NT2/D1 (cell line): ENCODE measurements at regions not wholly inside any gene's neighbourhood (a gene's known extent, or its start where the extent isn't known, plus 50 kb on each side); places are given as distances from the start of the nearest gene placed in this dataset.

Experiments
- SUZ12 ChIP-seq: IDR thresholded peaks from 2 replicates; pipeline ENCODE4 v1.6.1; 2011; ENCODE audit not compliant: insufficient read length, insufficient read depth; ENCODE audit errors: extremely low read depth
- YY1 ChIP-seq: IDR thresholded peaks from 2 replicates; pipeline ENCODE4 v1.6.1; 2011; ENCODE audit not compliant: insufficient read length, insufficient read depth

- TF ChIP-seq SUZ12, result no peak
- no peak for TF ChIP-seq YY1
Observed at GRCh38 chr7:120041798-120042197, 231.2 kb upstream of the KCND2 start.
